ENCODE measurements at regions not wholly inside any gene's neighbourhood (a gene's known extent, or its start where the extent isn't known, plus 50 kb on each side); places are given as distances from the start of the nearest gene placed in this dataset.

- TF ChIP-seq, protein P1, sequence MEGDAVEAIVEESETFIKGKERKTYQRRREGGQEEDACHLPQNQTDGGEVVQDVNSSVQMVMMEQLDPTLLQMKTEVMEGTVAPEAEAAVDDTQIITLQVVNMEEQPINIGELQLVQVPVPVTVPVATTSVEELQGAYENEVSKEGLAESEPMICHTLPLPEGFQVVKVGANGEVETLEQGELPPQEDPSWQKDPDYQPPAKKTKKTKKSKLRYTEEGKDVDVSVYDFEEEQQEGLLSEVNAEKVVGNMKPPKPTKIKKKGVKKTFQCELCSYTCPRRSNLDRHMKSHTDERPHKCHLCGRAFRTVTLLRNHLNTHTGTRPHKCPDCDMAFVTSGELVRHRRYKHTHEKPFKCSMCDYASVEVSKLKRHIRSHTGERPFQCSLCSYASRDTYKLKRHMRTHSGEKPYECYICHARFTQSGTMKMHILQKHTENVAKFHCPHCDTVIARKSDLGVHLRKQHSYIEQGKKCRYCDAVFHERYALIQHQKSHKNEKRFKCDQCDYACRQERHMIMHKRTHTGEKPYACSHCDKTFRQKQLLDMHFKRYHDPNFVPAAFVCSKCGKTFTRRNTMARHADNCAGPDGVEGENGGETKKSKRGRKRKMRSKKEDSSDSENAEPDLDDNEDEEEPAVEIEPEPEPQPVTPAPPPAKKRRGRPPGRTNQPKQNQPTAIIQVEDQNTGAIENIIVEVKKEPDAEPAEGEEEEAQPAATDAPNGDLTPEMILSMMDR (IDR thresholded peaks at IDR 0.05), result no peak
- no peak for TF ChIP-seq EZH2phosphoT487 (IDR thresholded peaks at IDR 0.05; ENCODE audit: borderline replicate concordance, low read depth)
- no peak for TF ChIP-seq POLR2AphosphoS5 (IDR thresholded peaks at IDR 0.05; ENCODE audit: low read depth, low read length)
- TF ChIP-seq ELF1 (IDR thresholded peaks at IDR 0.05), result no peak
- no peak for TF ChIP-seq TCF12 (IDR thresholded peaks at IDR 0.05)
- no peak for TF ChIP-seq RAD21 (IDR thresholded peaks at IDR 0.05; ENCODE audit: low read length)
- TF ChIP-seq, protein P2, sequence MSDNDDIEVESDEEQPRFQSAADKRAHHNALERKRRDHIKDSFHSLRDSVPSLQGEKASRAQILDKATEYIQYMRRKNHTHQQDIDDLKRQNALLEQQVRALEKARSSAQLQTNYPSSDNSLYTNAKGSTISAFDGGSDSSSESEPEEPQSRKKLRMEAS (IDR thresholded peaks at IDR 0.05; ENCODE audit: low read depth), result no peak
- no peak for TF ChIP-seq NFIC (IDR thresholded peaks at IDR 0.05; ENCODE audit: borderline replicate concordance)
- no peak for TF ChIP-seq SMC3 (IDR thresholded peaks at IDR 0.05; ENCODE audit: low read depth, low read length)
- TF ChIP-seq RFX5 (IDR thresholded peaks at IDR 0.05; ENCODE audit: low read length), result no peak
- TF ChIP-seq, protein P3, sequence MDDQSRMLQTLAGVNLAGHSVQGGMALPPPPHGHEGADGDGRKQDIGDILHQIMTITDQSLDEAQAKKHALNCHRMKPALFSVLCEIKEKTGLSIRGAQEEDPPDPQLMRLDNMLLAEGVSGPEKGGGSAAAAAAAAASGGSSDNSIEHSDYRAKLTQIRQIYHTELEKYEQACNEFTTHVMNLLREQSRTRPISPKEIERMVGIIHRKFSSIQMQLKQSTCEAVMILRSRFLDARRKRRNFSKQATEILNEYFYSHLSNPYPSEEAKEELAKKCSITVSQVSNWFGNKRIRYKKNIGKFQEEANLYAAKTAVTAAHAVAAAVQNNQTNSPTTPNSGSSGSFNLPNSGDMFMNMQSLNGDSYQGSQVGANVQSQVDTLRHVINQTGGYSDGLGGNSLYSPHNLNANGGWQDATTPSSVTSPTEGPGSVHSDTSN (IDR thresholded peaks at IDR 0.05), result no peak
- TF ChIP-seq CHD2 (IDR thresholded peaks at IDR 0.05; ENCODE audit: low read length, partially characterized antibody), result no peak
These were observed 323.2 kb downstream of the CYP26B1 start for GRCh38 chr2:71824436-71824835.

Measured in SK-N-SH (cell line).